Suppressor macrophage treated with lipopolysaccharide for 4 hours (primary cell): ENCODE measurements at regions not wholly inside any gene's neighbourhood (a gene's known extent, or its start where the extent isn't known, plus 50 kb on each side); places are given as distances from the start of the nearest gene placed in this dataset.

Experiments used
- DNase-seq: peaks from one replicate; pipeline ENCODE4 v3.0.0-alpha.2; 2020

- no peak for DNase-seq
These were observed 272.8 kb downstream of the TLE3 start for GRCh38 chr15:69824877-69825406.

GRCh38 chr15:69825941-69826818 is 271.5 kb downstream of the TLE3 start:
- no peak for DNase-seq

- no peak for DNase-seq
These were observed 270.9 kb downstream of the TLE3 start for GRCh38 chr15:69826819-69827175.

GRCh38 chr15:69827751-69828150 is 270.0 kb downstream of the TLE3 start:
- no peak for DNase-seq

- no peak for DNase-seq
These were observed 269.4 kb downstream of the TLE3 start for GRCh38 chr15:69828181-69828828.

GRCh38 chr15:69829974-69830373 is 267.7 kb downstream of the TLE3 start:
- no peak for DNase-seq

- DNase-seq: no peak
These were observed 267.3 kb downstream of the TLE3 start for GRCh38 chr15:69830430-69830829.

- DNase-seq: no peak
These were observed 266.8 kb downstream of the TLE3 start for GRCh38 chr15:69830876-69831275.

GRCh38 chr15:69834267-69834666 is 263.4 kb downstream of the TLE3 start:
- no peak for DNase-seq

GRCh38 chr15:69834761-69835160 is 263.0 kb downstream of the TLE3 start:
- DNase-seq: no peak

GRCh38 chr15:69836048-69836447 is 261.7 kb downstream of the TLE3 start:
- no peak for DNase-seq

- DNase-seq: no peak
These were observed 261.0 kb downstream of the TLE3 start for GRCh38 chr15:69836526-69837230.

GRCh38 chr15:69838338-69838737 is 259.4 kb downstream of the TLE3 start:
- no peak for DNase-seq

- DNase-seq: no peak
These were observed 258.7 kb downstream of the TLE3 start for GRCh38 chr15:69838994-69839393.

GRCh38 chr15:69841113-69841828 is 256.4 kb downstream of the TLE3 start:
- DNase-seq: no peak

GRCh38 chr15:69842851-69843250 is 254.9 kb downstream of the TLE3 start:
- no peak for DNase-seq

GRCh38 chr15:69843276-69843899 is 254.3 kb downstream of the TLE3 start:
- DNase-seq: no peak

- DNase-seq: no peak
These were observed 253.8 kb downstream of the TLE3 start for GRCh38 chr15:69843900-69844304.

GRCh38 chr15:69845159-69845558 is 252.6 kb downstream of the TLE3 start:
- no peak for DNase-seq

- no peak for DNase-seq
These were observed 250.1 kb downstream of the TLE3 start for GRCh38 chr15:69847625-69848024.

GRCh38 chr15:69848096-69848495 is 249.6 kb downstream of the TLE3 start:
- DNase-seq: no peak

- DNase-seq: no peak
These were observed 249.0 kb downstream of the TLE3 start for GRCh38 chr15:69848551-69849231.
